ENCODE measurements at regions not wholly inside any gene's neighbourhood (a gene's known extent, or its start where the extent isn't known, plus 50 kb on each side); places are given as distances from the start of the nearest gene placed in this dataset.

GRCh38 chr7:146002431-146003078 is 114.0 kb upstream of the CNTNAP2 start:
- H3K27me3 Mint-ChIP-seq (ENCODE audit: low read depth in 3 of 3) = peaks cover 0 to 2% (median 1%) of the 10 kb centered on the region in 3 donors
- H3K4me3 ChIP-seq (replicated peaks in 1 of 3; ENCODE audit: low read depth in 2 of 3, low read length in 3 of 3) = no peak overlapping the region
- no peak overlapping the region for H3K9ac ChIP-seq (ENCODE audit: insufficient read depth, low read length, poor library complexity, severe bottlenecking)
- no peaks in the 10 kb centered on the region for H4K20me1 ChIP-seq (ENCODE audit: insufficient read depth, low read length)
- H3K27ac ChIP-seq (ENCODE audit: low read depth in 1 of 2, low read length in 2 of 2) = no peak overlapping the region
- TF ChIP-seq CTCF (IDR thresholded peaks at IDR 0.05) = no peak
- H3K36me3 ChIP-seq (replicated peaks in 1 of 2; ENCODE audit: control insufficient read depth in 1 of 2, insufficient read depth in 2 of 2, low read length in 2 of 2) = no peaks in the 10 kb centered on the region
- no peaks in the 10 kb centered on the region for H3K79me2 ChIP-seq (ENCODE audit: insufficient read depth, low read length)
- H3K36me3 Mint-ChIP-seq = no peaks in the 10 kb centered on the region
- H3K9me3 ChIP-seq (replicated peaks in 1 of 2; ENCODE audit: control insufficient read depth in 1 of 2, insufficient read depth in 1 of 2, low read length in 2 of 2) = no peaks in the 10 kb centered on the region
- H3K27me3 ChIP-seq (ENCODE audit: control insufficient read depth in 2 of 2, insufficient read depth in 2 of 2, low read length in 2 of 2) = no peaks in the 10 kb centered on the region
- peaks cover 0 to 2% (median 0%) of the 10 kb centered on the region in 7 donors for H3K9me3 Mint-ChIP-seq
- no peak overlapping the region for H3K27ac Mint-ChIP-seq
- intact Hi-C loops (cut with micrococcal nuclease) = no loop called here
- no peak overlapping the region for H3K4me3 Mint-ChIP-seq
- 29% methylated on average over 3 of the region's 8 CpGs for WGBS (ENCODE audit: insufficient coverage)
- no peaks in the 10 kb centered on the region for H3K4me1 ChIP-seq (ENCODE audit: control insufficient read depth in 1 of 2, insufficient read depth in 2 of 2, low read length in 2 of 2)
- H3K4me2 ChIP-seq (replicated peaks; ENCODE audit: extremely low read depth, low read length, poor library complexity, severe bottlenecking) = no peak overlapping the region
- DNase-seq = no peak
- H3K4me1 Mint-ChIP-seq = no peaks in the 10 kb centered on the region
- no peak overlapping the region for H2AFZ ChIP-seq (ENCODE audit: insufficient read depth, low read depth, low read length, poor library complexity, severe bottlenecking)

GRCh38 chr7:146002008-146002407 is 114.6 kb upstream of the CNTNAP2 start:
- Histone ChIP-seq H3K27ac (ENCODE audit: low read depth in 1 of 2, low read length in 2 of 2) (no peak overlapping the region), H3K9me3 (replicated peaks in 1 of 2; ENCODE audit: control insufficient read depth in 1 of 2, insufficient read depth in 1 of 2, low read length in 2 of 2) (no peaks in the 10 kb centered on the region), H3K4me1 (ENCODE audit: control insufficient read depth in 1 of 2, insufficient read depth in 2 of 2, low read length in 2 of 2) (no peaks in the 10 kb centered on the region), H3K4me3 (replicated peaks in 1 of 3; ENCODE audit: low read depth in 2 of 3, low read length in 3 of 3) (no peak overlapping the region), H3K27me3 (ENCODE audit: control insufficient read depth in 2 of 2, insufficient read depth in 2 of 2, low read length in 2 of 2) (no peaks in the 10 kb centered on the region), H3K9ac (ENCODE audit: insufficient read depth, low read length, poor library complexity, severe bottlenecking) (no peak overlapping the region), H3K4me2 (replicated peaks; ENCODE audit: extremely low read depth, low read length, poor library complexity, severe bottlenecking) (no peak overlapping the region), H4K20me1 (ENCODE audit: insufficient read depth, low read length) (no peaks in the 10 kb centered on the region), H3K79me2 (ENCODE audit: insufficient read depth, low read length) (no peaks in the 10 kb centered on the region), H2AFZ (ENCODE audit: insufficient read depth, low read depth, low read length, poor library complexity, severe bottlenecking) (no peak overlapping the region), H3K36me3 (replicated peaks in 1 of 2; ENCODE audit: control insufficient read depth in 1 of 2, insufficient read depth in 2 of 2, low read length in 2 of 2) (no peaks in the 10 kb centered on the region)
- Mint-ChIP-seq H3K9me3 (peaks cover 0 to 2% (median 0%) of the 10 kb centered on the region in 7 donors), H3K36me3 (no peaks in the 10 kb centered on the region), H3K27me3 (ENCODE audit: low read depth in 3 of 3) (peaks cover 0 to 2% (median 1%) of the 10 kb centered on the region in 3 donors), H3K4me3 (no peak overlapping the region), H3K27ac (no peak overlapping the region), H3K4me1 (no peaks in the 10 kb centered on the region)
- no peak for TF ChIP-seq CTCF (IDR thresholded peaks at IDR 0.05)
- intact Hi-C loops (cut with micrococcal nuclease) = no loop called here
- DNase-seq = no peak
